ENCODE measurements at regions not wholly inside any gene's neighbourhood (a gene's known extent, or its start where the extent isn't known, plus 50 kb on each side); places are given as distances from the start of the nearest gene placed in this dataset.

GRCh38 chr11:30740091-30740490 lies 153.9 kb upstream of the MPPED2 start:
- DNase-seq (ENCODE audit: low read depth), result no peak

GRCh38 chr11:30735946-30736345 lies 149.8 kb upstream of the MPPED2 start:
- no peak for DNase-seq (ENCODE audit: low read depth)

GRCh38 chr11:30733748-30734147 lies 147.6 kb upstream of the MPPED2 start:
- no peak for DNase-seq (ENCODE audit: low read depth)

GRCh38 chr11:30730011-30730410 lies 143.9 kb upstream of the MPPED2 start:
- no peak for DNase-seq (ENCODE audit: low read depth)

GRCh38 chr11:30729187-30729713 lies 143.1 kb upstream of the MPPED2 start:
- DNase-seq (ENCODE audit: low read depth), result no peak

- DNase-seq (ENCODE audit: low read depth), result no peak
Observed at GRCh38 chr11:30725645-30726195, 139.6 kb upstream of the MPPED2 start.

- DNase-seq (ENCODE audit: low read depth), result no peak
Observed at GRCh38 chr11:30724274-30724673, 138.1 kb upstream of the MPPED2 start.

GRCh38 chr11:30719371-30719770 lies 133.2 kb upstream of the MPPED2 start:
- no peak for DNase-seq (ENCODE audit: low read depth)

GRCh38 chr11:30717641-30718040 lies 131.5 kb upstream of the MPPED2 start:
- DNase-seq (ENCODE audit: low read depth), result no peak

- DNase-seq (ENCODE audit: low read depth), result no peak
Observed at GRCh38 chr11:30717009-30717408, 130.9 kb upstream of the MPPED2 start.

GRCh38 chr11:30712749-30713148 lies 126.6 kb upstream of the MPPED2 start:
- no peak for DNase-seq (ENCODE audit: low read depth)

- DNase-seq (ENCODE audit: low read depth), result no peak
Observed at GRCh38 chr11:30710221-30710620, 124.1 kb upstream of the MPPED2 start.

- no peak for DNase-seq (ENCODE audit: low read depth)
Observed at GRCh38 chr11:30707110-30707509, 121.0 kb upstream of the MPPED2 start.

- no peak for DNase-seq (ENCODE audit: low read depth)
Observed at GRCh38 chr11:30705913-30706675, 119.9 kb upstream of the MPPED2 start.

GRCh38 chr11:30698425-30698824 lies 112.3 kb upstream of the MPPED2 start:
- DNase-seq (ENCODE audit: low read depth), result no peak

GRCh38 chr11:30697032-30697431 lies 110.9 kb upstream of the MPPED2 start:
- DNase-seq (ENCODE audit: low read depth), result no peak

- no peak for DNase-seq (ENCODE audit: low read depth)
Observed at GRCh38 chr11:30684772-30685171, 98.6 kb upstream of the MPPED2 start.

GRCh38 chr11:30683176-30683575 lies 97.0 kb upstream of the MPPED2 start:
- no peak for DNase-seq (ENCODE audit: low read depth)

- no peak for DNase-seq (ENCODE audit: low read depth)
Observed at GRCh38 chr11:30666817-30667216, 80.7 kb upstream of the MPPED2 start.

- no peak for DNase-seq (ENCODE audit: low read depth)
Observed at GRCh38 chr11:30665067-30665466, 78.9 kb upstream of the MPPED2 start.

- DNase-seq (ENCODE audit: low read depth), result no peak
Observed at GRCh38 chr11:30653606-30654005, 67.5 kb upstream of the MPPED2 start.

- DNase-seq (ENCODE audit: low read depth), result no peak
Observed at GRCh38 chr11:30652801-30653200, 66.6 kb upstream of the MPPED2 start.

- DNase-seq (ENCODE audit: low read depth), result no peak
Observed at GRCh38 chr11:30650266-30650665, 64.1 kb upstream of the MPPED2 start.

Data from ELR (cell line).